ENCODE measurements at regions not wholly inside any gene's neighbourhood (a gene's known extent, or its start where the extent isn't known, plus 50 kb on each side); places are given as distances from the start of the nearest gene placed in this dataset.

- TF ChIP-seq ZBTB40 (IDR thresholded peaks at IDR 0.05) (no peak), ZBTB40 (CRISPR knock-in tag; IDR thresholded peaks at IDR 0.05) (no peak), ZNF652 (CRISPR knock-in tag; IDR thresholded peaks at IDR 0.05; ENCODE audit: borderline replicate concordance, low read depth) (peak; percentile 78), TCF7 (IDR thresholded peaks at IDR 0.05; ENCODE audit: low read depth) (no peak), ZNF225 (CRISPR knock-in tag; IDR thresholded peaks at IDR 0.05) (no peak), SSRP1 (CRISPR knock-in tag; IDR thresholded peaks at IDR 0.05) (no peak), ATF4 (CRISPR knock-in tag; IDR thresholded peaks at IDR 0.05) (peak in 1 of 2 experiments; percentile 40; a peak in 1 of 4 replicates), FIP1L1 (IDR thresholded peaks at IDR 0.05; ENCODE audit: borderline replicate concordance, insufficient read depth, low read depth, low read length) (no peak), ZNF224 (CRISPR knock-in tag; IDR thresholded peaks at IDR 0.05) (no peak), ZNF407 (CRISPR knock-in tag; IDR thresholded peaks at IDR 0.05; ENCODE audit: not compliant biosample characterization) (no peak)
These were observed 72.8 kb upstream of the BOD1 start (continued) for GRCh38 chr5:173689171-173689736.

Measured in HepG2 (cell line).